Tibial nerve (tissue), 4 donors: ENCODE measurements at regions not wholly inside any gene's neighbourhood (a gene's known extent, or its start where the extent isn't known, plus 50 kb on each side); places are given as distances from the start of the nearest gene placed in this dataset.

ENCODE experiments used
- DNase-seq, 2 donors: peaks; one replicate each; pipeline ENCODE4 v3.0.0-alpha.2; 2019; ENCODE audit warnings: low spot score in 2 of 2
- H3K27ac ChIP-seq, 4 donors: fragments of 200-600 bp; sonication (generic) in 3 of 4; one replicate each; pipeline ENCODE4 v1.5.1; 2017 to 2019; ENCODE audit warnings: mild to moderate bottlenecking in 1 of 4
- H3K27me3 ChIP-seq, 2 donors: fragments of 200-600 bp; sonication (generic) in 1 of 2; one replicate each; pipeline versions ENCODE4 v1.5.1 to v1.6.0; 2017 to 2019
- H3K36me3 ChIP-seq, 3 donors: fragments of 200-600 bp; sonication (generic); one replicate each; pipeline ENCODE4 v1.5.1; 2018 to 2019
- H3K4me1 ChIP-seq, 4 donors: fragments of 200-600 bp; sonication (generic) in 3 of 4; one replicate each; pipeline ENCODE4 v1.5.1; 2017 to 2019
- H3K4me3 ChIP-seq, 4 donors: fragments of 200-600 bp; sonication (generic) in 3 of 4; one replicate each; pipeline ENCODE4 v1.5.1; 2017 to 2019; ENCODE audit warnings: mild to moderate bottlenecking in 1 of 4, moderate library complexity in 1 of 4
- H3K9me3 ChIP-seq, 4 donors: fragments of 200-600 bp; sonication (generic) in 3 of 4; one replicate each; pipeline ENCODE4 v1.5.1; 2017 to 2019
- CTCF ChIP-seq, 5 experiments: fragments of 200-600 bp in 3 of 5; fragments of 450-650 bp in 2 of 5; sonication (generic) in 3 of 5; IDR thresholded peaks; one replicate each; pipeline ENCODE4 v1.5.1; 2016 to 2019; ENCODE audit warnings: antibody characterized with exemption in 5 of 5, mild to moderate bottlenecking in 3 of 5, moderate library complexity in 2 of 5
- EP300 ChIP-seq, 2 donors: sonication (generic); formaldehyde crosslinking; IDR thresholded peaks; one replicate each; pipeline ENCODE4 v1.6.1; 2017; ENCODE audit warnings: antibody characterized with exemption in 2 of 2, mild to moderate bottlenecking in 1 of 2
- POLR2A ChIP-seq, 2 donors: fragments of 450-650 bp; IDR thresholded peaks; one replicate each; pipeline ENCODE4 v1.6.1; 2017; ENCODE audit warnings: antibody characterized with exemption in 2 of 2, mild to moderate bottlenecking in 2 of 2, moderate library complexity in 2 of 2
- WGBS, 2 donors: methylation state at CpG; one replicate each; pipeline ENCODE4 v1.1.5; 2018; 5-methylcytosine and 5-hydroxymethylcytosine counted together

- no peaks in the 10 kb centered on the region for H3K36me3 ChIP-seq
- no peak overlapping the region for H3K27ac ChIP-seq
- no peaks in the 10 kb centered on the region for H3K4me1 ChIP-seq
- no peak for DNase-seq
- H3K4me3 ChIP-seq, result no peak overlapping the region
- H3K27me3 ChIP-seq, result no peaks in the 10 kb centered on the region
- H3K9me3 ChIP-seq, result no peaks in the 10 kb centered on the region
- 93 to 94% methylated on average over 20 to 28 of the region's 32 CpGs for WGBS, 2 donors
- TF ChIP-seq EP300 (IDR thresholded peaks at IDR 0.05) (no peak), CTCF (IDR thresholded peaks at IDR 0.05) (no peak), POLR2A (IDR thresholded peaks at IDR 0.05) (no peak)
Measured at GRCh38 chr3:167116120-167116922, 263.8 kb downstream of the ZBBX start.

GRCh38 chr3:167115331-167115934 is 264.7 kb downstream of the ZBBX start:
- no peak for DNase-seq

GRCh38 chr3:167114619-167115018 is 265.5 kb downstream of the ZBBX start:
- no peak overlapping the region for H3K27ac ChIP-seq
- 93 to 94% methylated on average over 7 to 8 of the region's 8 CpGs for WGBS, 2 donors
- H3K36me3 ChIP-seq, result no peaks in the 10 kb centered on the region

More at GRCh38 chr3:167115331-167115934, 264.7 kb downstream of the ZBBX start:
- no peaks in the 10 kb centered on the region for H3K4me1 ChIP-seq
- 79 to 95% methylated on average over 7 to 11 of the region's 11 CpGs for WGBS, 2 donors
- TF ChIP-seq POLR2A (IDR thresholded peaks at IDR 0.05), result no peak
- no peak for TF ChIP-seq EP300 (IDR thresholded peaks at IDR 0.05)
- TF ChIP-seq CTCF (IDR thresholded peaks at IDR 0.05), result no peak
- H3K36me3 ChIP-seq, result no peaks in the 10 kb centered on the region
- no peak overlapping the region for H3K4me3 ChIP-seq
- no peak overlapping the region for H3K27ac ChIP-seq
- H3K27me3 ChIP-seq, result no peaks in the 10 kb centered on the region
- no peaks in the 10 kb centered on the region for H3K9me3 ChIP-seq

DNA sequence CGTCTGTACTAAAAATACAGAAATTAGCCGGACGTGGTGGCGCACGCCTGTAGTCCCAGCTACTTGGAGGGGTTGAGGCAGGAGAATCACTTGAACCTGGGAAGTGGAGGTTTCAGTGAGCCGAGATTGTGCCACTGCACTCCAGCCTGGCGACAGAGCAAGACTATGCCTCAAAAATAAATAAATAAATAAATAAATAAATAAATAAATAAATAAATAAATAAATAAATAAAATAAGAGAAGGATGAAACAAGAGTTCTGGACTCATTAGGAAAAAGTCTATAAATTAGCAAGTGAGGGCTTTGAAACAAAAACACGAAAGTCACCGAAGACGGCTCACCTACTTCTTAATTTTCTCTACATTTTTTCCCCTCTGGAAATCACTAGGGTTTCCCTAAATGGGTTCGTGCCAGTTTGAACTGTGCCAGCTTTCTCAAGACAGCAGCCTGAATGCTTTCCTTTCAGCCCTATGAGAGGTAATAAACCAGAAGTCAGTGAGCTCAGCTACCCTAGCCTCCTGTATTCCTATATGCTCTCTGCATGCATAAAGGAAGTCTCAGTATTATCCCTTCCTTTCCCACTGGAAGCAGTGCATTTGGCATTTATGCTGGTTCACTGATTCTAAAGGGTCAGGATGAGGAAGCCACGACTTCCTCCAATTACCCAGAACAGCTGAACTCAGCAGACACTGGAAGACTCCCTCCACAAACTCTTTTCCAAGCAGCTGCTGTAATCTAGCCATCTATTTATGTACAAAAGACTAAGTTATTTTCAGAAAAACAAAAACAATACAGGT is 266.9 kb downstream of the ZBBX start:
- Histone ChIP-seq H3K27ac (no peak overlapping the region), H3K36me3 (no peaks in the 10 kb centered on the region), H3K4me3 (no peak overlapping the region), H3K9me3 (no peaks in the 10 kb centered on the region), H3K4me1 (no peaks in the 10 kb centered on the region), H3K27me3 (no peaks in the 10 kb centered on the region)
- no peak for DNase-seq
- 78 to 82% methylated on average over 12 of the region's 12 CpGs for WGBS, 2 donors
- TF ChIP-seq POLR2A (IDR thresholded peaks at IDR 0.05) (no peak), EP300 (IDR thresholded peaks at IDR 0.05) (no peak), CTCF (IDR thresholded peaks at IDR 0.05) (no peak)

More at GRCh38 chr3:167114619-167115018, 265.5 kb downstream of the ZBBX start:
- H3K9me3 ChIP-seq, result no peaks in the 10 kb centered on the region
- no peak overlapping the region for H3K4me3 ChIP-seq
- no peak for DNase-seq
- TF ChIP-seq CTCF (IDR thresholded peaks at IDR 0.05), result no peak
- no peak for TF ChIP-seq POLR2A (IDR thresholded peaks at IDR 0.05)
- no peak for TF ChIP-seq EP300 (IDR thresholded peaks at IDR 0.05)
- H3K4me1 ChIP-seq, result no peaks in the 10 kb centered on the region
- no peaks in the 10 kb centered on the region for H3K27me3 ChIP-seq
